ENCODE measurements at regions not wholly inside any gene's neighbourhood (a gene's known extent, or its start where the extent isn't known, plus 50 kb on each side); places are given as distances from the start of the nearest gene placed in this dataset.

- TF ChIP-seq CTCF (conservative IDR thresholded peaks at IDR 0.05 in 1 of 2, IDR thresholded peaks at IDR 0.05 in 1 of 2; ENCODE audit: low read depth in 1 of 2, low read length in 2 of 2) (no peak), EZH2 (IDR thresholded peaks at IDR 0.05; ENCODE audit: low read length, missing control alignments) (no peak)
Observed at GRCh38 chr17:53588317-53588716, 234.4 kb upstream of the KIF2B start.
